Heart left ventricle (tissue), 16 donors: ENCODE measurements at regions not wholly inside any gene's neighbourhood (a gene's known extent, or its start where the extent isn't known, plus 50 kb on each side); places are given as distances from the start of the nearest gene placed in this dataset.
A peak's percentile ranks its signal among the peaks of the same experiment; 100 is the strongest.

ENCODE experiments used
- ATAC-seq, 4 donors: fragments of 200-7000 bp; cut with Tn5 transposase; one replicate each; pipeline ENCODE4 v1.9.1; 2020 to 2022; ENCODE audit warnings: moderate library complexity in 4 of 4, mild to moderate bottlenecking in 3 of 4, moderate number of reproducible peaks in 1 of 4
- DNase-seq, 5 donors: peaks; one replicate each; pipeline ENCODE4 v3.0.0-alpha.2; 2020
- H3K27ac ChIP-seq, 12 donors: fragments of 200-600 bp; sonication (generic) in 4 of 12; one replicate each; pipeline versions ENCODE4 v1.5.0 to v1.8.0; 2016 to 2022; ENCODE audit warnings: mild to moderate bottlenecking in 2 of 12
- H3K27me3 ChIP-seq, 9 donors: fragments of 200-600 bp; sonication (generic) in 2 of 9; one replicate each; pipeline versions ENCODE4 v1.5.1 to v1.8.0; 2016 to 2022; ENCODE audit warnings: mild to moderate bottlenecking in 3 of 9
- H3K36me3 ChIP-seq, 9 donors: fragments of 200-600 bp; sonication (generic) in 2 of 9; one replicate each; pipeline versions ENCODE4 v1.5.0 to v1.8.0; 2018 to 2022; ENCODE audit warnings: mild to moderate bottlenecking in 2 of 9
- H3K4me1 ChIP-seq, 12 donors: fragments of 200-600 bp; sonication (generic) in 4 of 12; one replicate each; pipeline versions ENCODE4 v1.5.0 to v1.8.0; 2016 to 2022; ENCODE audit warnings: mild to moderate bottlenecking in 3 of 12
- H3K4me3 ChIP-seq, 12 donors: fragments of 200-600 bp; sonication (generic) in 4 of 12; one replicate each; pipeline versions ENCODE4 v1.5.0 to v1.8.0; 2017 to 2022; ENCODE audit warnings: mild to moderate bottlenecking in 9 of 12, moderate library complexity in 4 of 12
- H3K9me3 ChIP-seq, 12 donors: fragments of 200-600 bp; sonication (generic) in 4 of 12; one replicate each; pipeline versions ENCODE4 v1.5.0 to v1.8.0; 2016 to 2022; ENCODE audit warnings: mild to moderate bottlenecking in 1 of 12
- POLR2A ChIP-seq, 2 donors: fragments of 450-650 bp; IDR thresholded peaks; one replicate each; pipeline ENCODE4 v1.6.1; 2017; ENCODE audit warnings: antibody characterized with exemption in 2 of 2, mild to moderate bottlenecking in 2 of 2, moderate library complexity in 2 of 2
- WGBS, 4 donors: extraction: QIAGEN DNeasy Blood & Tissue Kit in 2 of 4; methylation state at CpG; one replicate each; pipeline versions ENCODE4 v1.1.5 to v1.1.7; 2013 to 2018; 5-methylcytosine and 5-hydroxymethylcytosine counted together
- intact Hi-C, 10 donors: fragments of 100-400 bp; cut with DNase I; formaldehyde crosslinking; loops; one replicate each; pipeline versions ENCODE4 v1.11.1 to v1.14.2; 2022
- TF ChIP-seq, protein P1 (sequence below), 12 donors: fragments of 200-600 bp; sonication (generic) in 4 of 12; IDR thresholded peaks; one replicate each; pipeline versions ENCODE4 v1.5.0 to v1.8.0; 2018 to 2022; ENCODE audit warnings: antibody characterized with exemption in 12 of 12, mild to moderate bottlenecking in 5 of 12
- donor health status: ischemic (EF 13 %, LVEDD 7.1; RV severe dilation, severe dysfunction).
- donor health status: healthy with polysubstance abuse.
- donor health status: DM: no; HTN: yes; CAD: no.
- donor health status: DM: no; HTN: no; CAD: no.
- donor health status: ischemic (EF 25% LVEDD 6.9; RV normal size, moderate dysfunction).
- donor health status: ischemic (EF 25% LVEDD 5.7; RV mildly dilated, moderate dysfunction).
- donor health status: healthy.
- donor health status: DM: yes; HTN: yes; CAD: no.
- donor health status: ischemic (EF 35%, LVEDD 5.7; RV mildly dilated, moderate dysfunction).
- donor health status: nonischemic (EF 11% LVEDD 7.7; RV severe dilation, severe dysfunction).
- donor health status: DM: yes; HTN: yes; CAD: no.
- donor health status: PGD.
- donor health status: ischemic (EF 29% LVEDD 5.4; RV normal size, mild dysfunction).
- donor health status: nonischemic (EF 23%, LVEDD 6.1; RV moderate dilation, normal function).

DNA sequence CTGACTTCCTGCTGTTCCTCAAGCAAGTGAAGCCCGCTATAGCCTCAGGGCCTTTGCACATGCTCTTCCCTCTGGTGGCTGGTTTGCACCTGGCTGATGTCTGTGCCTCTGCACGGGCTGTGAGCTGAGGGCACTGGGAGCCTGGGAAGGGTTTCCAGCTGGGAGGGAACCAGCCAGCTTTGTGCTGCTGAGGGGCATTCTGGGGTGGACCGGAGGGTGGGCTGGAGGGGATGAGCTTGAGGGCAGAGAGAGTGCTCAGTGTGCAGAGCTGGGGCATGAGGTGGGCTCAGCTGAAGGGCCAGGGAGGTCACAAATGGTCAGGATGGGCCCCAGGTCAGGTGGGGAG, 305.7 kb downstream of the MATN1 start:
- Histone ChIP-seq H3K4me1 (no peaks in the 10 kb centered on the region), H3K36me3 (no peaks in the 10 kb centered on the region), H3K27me3 (peaks cover 0 to 29% (median 0%) of the 10 kb centered on the region in 9 donors), H3K9me3 (no peaks in the 10 kb centered on the region), H3K27ac (no peak overlapping the region), H3K4me3 (no peak overlapping the region)
- ATAC-seq, result no peak
- intact Hi-C loops, result loop anchor here in 1 of 10 donors (10.0 kb wide), 1 partner anchor 157 kb away; no protein-coding TSS in a partner anchor
- DNase-seq, result no peak
- 84 to 93% (median 88%) methylated on average over 3 of the region's 3 CpGs for WGBS, 4 donors
- TF ChIP-seq, protein P1, sequence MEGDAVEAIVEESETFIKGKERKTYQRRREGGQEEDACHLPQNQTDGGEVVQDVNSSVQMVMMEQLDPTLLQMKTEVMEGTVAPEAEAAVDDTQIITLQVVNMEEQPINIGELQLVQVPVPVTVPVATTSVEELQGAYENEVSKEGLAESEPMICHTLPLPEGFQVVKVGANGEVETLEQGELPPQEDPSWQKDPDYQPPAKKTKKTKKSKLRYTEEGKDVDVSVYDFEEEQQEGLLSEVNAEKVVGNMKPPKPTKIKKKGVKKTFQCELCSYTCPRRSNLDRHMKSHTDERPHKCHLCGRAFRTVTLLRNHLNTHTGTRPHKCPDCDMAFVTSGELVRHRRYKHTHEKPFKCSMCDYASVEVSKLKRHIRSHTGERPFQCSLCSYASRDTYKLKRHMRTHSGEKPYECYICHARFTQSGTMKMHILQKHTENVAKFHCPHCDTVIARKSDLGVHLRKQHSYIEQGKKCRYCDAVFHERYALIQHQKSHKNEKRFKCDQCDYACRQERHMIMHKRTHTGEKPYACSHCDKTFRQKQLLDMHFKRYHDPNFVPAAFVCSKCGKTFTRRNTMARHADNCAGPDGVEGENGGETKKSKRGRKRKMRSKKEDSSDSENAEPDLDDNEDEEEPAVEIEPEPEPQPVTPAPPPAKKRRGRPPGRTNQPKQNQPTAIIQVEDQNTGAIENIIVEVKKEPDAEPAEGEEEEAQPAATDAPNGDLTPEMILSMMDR (IDR thresholded peaks at IDR 0.05), result no peak
- no peak for TF ChIP-seq POLR2A (IDR thresholded peaks at IDR 0.05)

DNA sequence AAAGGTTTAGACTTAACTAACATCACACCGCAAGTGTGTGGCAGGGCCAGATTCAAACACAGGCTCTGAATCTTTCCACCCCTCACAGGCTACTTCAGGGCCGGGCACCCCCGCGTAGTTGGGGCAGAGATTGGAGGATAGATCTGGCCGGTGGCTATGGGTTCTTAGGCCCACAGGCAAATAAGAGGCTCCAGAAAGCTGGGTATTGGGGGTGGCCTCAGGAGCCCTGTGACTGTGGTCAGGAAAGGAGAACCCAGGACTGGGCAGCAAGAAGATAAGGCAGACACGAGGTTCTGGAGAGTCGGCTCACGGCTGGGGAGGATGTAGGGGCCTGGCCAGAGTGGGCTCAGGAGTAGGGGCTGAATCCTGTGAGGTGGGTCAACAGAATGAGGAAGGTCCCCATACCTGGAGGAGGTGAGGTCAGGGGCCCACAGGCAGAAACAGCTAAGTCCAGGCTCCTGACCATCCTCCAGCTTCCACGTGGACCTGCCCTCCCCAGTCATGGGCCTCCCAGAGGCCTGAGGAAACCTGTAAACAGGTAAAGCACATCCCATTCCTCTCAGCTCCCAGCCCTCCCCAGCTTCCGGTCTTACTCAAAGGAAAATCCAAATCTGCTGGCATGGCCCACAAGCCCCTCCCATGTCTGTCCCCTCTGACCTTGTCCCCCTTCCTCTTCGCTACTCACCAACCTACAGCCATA, 306.2 kb downstream of the MATN1 start:
- Histone ChIP-seq H3K4me1 (no peaks in the 10 kb centered on the region), H3K4me3 (no peak overlapping the region), H3K27ac (no peak overlapping the region), H3K36me3 (no peaks in the 10 kb centered on the region), H3K27me3 (peaks cover 0 to 28% (median 0%) of the 10 kb centered on the region in 9 donors), H3K9me3 (no peaks in the 10 kb centered on the region)
- ATAC-seq (no peak), DNase-seq (peak in 1 of 5 donors; percentile 5)
- intact Hi-C loops, result loop anchor here in 1 of 10 donors (10.0 kb wide), 1 partner anchor 158 kb away; no protein-coding TSS in a partner anchor
- TF ChIP-seq, protein P1 (IDR thresholded peaks at IDR 0.05), result no peak
- TF ChIP-seq POLR2A (IDR thresholded peaks at IDR 0.05), result no peak
- WGBS, 4 donors, result 79 to 91% (median 81%) methylated on average over 11 of the region's 11 CpGs

DNA sequence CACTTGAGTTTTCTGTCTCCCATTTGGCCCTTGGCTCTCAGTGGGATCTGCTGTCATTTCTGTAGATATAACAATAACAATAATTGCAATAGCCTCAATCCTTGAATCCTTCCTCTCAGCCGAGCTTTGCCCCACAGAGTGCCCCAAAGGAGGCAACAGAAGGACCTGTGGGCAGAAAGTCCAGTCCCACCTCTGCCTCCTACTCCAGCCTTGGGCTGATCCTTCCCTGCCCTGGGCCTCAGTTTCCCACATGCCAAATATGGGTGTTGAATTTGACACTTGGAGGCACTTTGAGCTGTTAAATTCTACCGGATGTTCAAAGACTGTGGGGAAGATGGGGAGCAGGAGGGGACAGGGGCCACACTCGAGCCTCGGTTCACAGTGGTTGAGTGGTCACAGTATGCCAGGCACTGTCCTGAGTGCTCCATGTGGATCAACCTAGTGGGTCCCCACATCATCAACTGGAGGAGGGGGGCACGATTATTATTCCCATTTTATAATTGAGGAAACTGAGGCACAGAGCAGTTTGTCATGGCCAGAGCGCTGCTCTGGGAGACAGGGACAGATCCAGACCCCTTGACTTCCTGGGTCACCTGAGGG, 307.1 kb downstream of the MATN1 start:
- no peak for ATAC-seq
- WGBS, 4 donors, result 69 to 79% (median 77%) methylated on average over 4 to 6 of the region's 6 CpGs
- Histone ChIP-seq H3K4me1 (no peaks in the 10 kb centered on the region), H3K27me3 (peaks cover 0 to 24% (median 5%) of the 10 kb centered on the region in 9 donors), H3K9me3 (no peaks in the 10 kb centered on the region), H3K4me3 (no peak overlapping the region), H3K36me3 (no peaks in the 10 kb centered on the region), H3K27ac (no peak overlapping the region)
- intact Hi-C loops, result loop anchor here in 1 of 10 donors (10.0 kb wide), 1 partner anchor 158 kb away; no protein-coding TSS in a partner anchor
- peak in 1 of 5 donors; percentile 8 for DNase-seq
- TF ChIP-seq, protein P1 (IDR thresholded peaks at IDR 0.05), result no peak
- TF ChIP-seq POLR2A (IDR thresholded peaks at IDR 0.05), result no peak

DNA sequence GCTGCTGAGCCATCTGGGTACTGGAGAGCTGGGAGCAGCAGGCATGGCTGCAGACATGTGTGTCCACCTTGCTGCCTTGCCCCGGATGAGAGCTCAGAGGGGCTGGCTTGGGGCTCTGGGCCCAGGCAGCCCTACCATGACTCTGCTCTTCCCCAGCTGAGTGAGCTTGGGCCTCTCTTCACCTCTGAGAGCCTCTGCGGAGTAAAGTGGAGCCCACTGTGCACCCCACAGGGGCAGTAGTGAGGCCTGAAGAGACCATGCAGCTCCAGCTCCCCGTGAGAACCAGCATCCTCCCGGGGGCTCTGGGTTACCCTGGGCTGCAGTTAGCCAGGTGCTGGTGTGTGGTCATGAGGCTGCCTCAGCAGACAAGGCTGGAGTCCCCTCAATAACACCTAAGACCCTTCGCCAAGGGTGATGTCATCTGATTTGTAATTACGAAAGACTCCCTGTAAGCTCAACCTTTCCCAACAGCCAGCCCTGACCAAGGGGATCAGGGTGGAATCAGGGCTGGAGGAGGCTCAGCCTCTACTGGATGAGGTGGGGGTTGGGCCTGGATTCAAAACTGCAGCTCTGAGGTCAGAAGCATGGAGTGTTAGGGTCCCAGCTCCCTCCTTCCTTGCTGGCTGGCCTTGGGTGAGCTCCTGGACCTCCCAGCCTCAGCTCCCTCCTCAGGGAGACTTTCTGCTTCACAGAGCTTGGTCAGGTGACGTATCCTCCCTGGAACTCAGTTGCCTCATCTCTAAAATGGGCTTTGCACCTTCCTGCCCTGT, 308.0 kb downstream of the MATN1 start:
- no peaks in the 10 kb centered on the region for H3K36me3 ChIP-seq
- TF ChIP-seq, protein P1 (IDR thresholded peaks at IDR 0.05), result no peak
- no peaks in the 10 kb centered on the region for H3K9me3 ChIP-seq
- H3K4me1 ChIP-seq, result no peaks in the 10 kb centered on the region
- H3K27ac ChIP-seq, result no peak overlapping the region
- ATAC-seq (no peak), DNase-seq (peak in 1 of 5 donors; percentile 11)
- intact Hi-C loops, result loop anchor here in 1 of 10 donors (10.0 kb wide), 1 partner anchor 159 kb away; no protein-coding TSS in a partner anchor
- H3K27me3 ChIP-seq, result peaks cover 0 to 28% (median 5%) of the 10 kb centered on the region in 9 donors
- H3K4me3 ChIP-seq, result no peak overlapping the region
- 80 to 93% (median 83%) methylated on average over 6 to 7 of the region's 7 CpGs for WGBS, 4 donors
